Stimulated activated CD8-positive, alpha-beta memory T cell treated with anti-CD3 and anti-CD28 coated beads, Interleukin-15, amount 100 ng/mL, for 24 hours (primary cell): ENCODE measurements at regions not wholly inside any gene's neighbourhood (a gene's known extent, or its start where the extent isn't known, plus 50 kb on each side); places are given as distances from the start of the nearest gene placed in this dataset.

Source experiments
- DNase-seq: peaks from one replicate; pipeline ENCODE4 v3.0.0-alpha.2; 2020; ENCODE audit warnings: low read depth

DNA sequence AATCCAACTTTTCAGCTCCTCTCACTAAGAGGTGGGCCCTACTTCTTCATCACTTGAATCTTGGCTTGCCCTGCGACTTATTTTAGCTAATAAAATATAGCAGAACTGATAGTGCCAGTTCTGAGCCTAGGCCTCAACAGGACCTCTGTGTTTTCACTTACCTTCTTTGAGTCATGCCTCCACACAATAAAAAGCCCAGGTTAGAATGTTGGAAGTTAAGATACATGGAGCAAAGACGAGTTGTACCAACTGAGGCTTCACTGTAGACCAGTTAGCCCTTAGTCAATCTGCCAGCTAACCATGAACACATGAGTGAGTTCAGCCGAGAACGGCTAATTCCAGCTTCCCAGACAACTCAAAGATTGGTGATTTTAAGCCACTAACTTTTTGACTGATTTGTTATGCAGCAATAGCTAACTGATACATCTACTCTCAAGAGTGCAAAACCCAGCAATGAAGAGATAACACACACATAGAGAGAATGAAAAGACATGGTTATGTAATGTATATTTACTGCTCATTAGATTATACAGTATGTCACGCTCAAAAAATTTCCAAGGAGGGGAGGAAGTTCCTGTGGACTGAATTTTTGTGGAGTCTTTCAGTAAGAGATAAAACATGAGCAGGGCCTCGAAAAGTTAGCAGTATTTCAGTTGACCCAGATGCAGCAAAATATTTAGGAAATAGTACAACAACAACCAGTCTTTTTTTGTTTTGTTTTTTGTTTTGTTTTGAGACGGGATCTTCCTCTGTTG, 181.1 kb downstream of the MYCN start:
- DNase-seq, result no peak

- DNase-seq, result no peak
Observed at GRCh38 chr2:16120591-16121180, 180.3 kb downstream of the MYCN start.

DNA sequence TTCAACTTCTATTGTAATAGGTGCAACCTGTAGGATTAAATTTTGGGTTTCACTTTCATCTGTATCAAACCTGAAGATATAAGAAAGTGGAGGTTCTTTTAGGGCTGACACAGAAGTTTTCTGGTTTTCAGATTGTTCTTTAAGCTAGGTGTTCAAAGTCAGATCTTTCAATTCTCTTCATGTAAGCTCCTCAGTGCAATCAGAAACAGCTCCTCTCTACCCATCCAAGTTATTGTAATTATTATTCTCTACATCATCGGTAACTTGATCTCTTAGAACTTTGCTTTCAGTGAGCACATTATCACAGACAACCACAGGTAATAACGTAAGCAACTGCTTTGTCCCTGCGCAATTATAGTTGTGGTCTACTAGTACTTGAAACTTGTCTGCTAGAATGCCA, 179.4 kb downstream of the MYCN start:
- no peak for DNase-seq

GRCh38 chr2:16118611-16119590, 178.6 kb downstream of the MYCN start:
- no peak for DNase-seq

GRCh38 chr2:16117791-16118610, 177.7 kb downstream of the MYCN start:
- no peak for DNase-seq

DNA sequence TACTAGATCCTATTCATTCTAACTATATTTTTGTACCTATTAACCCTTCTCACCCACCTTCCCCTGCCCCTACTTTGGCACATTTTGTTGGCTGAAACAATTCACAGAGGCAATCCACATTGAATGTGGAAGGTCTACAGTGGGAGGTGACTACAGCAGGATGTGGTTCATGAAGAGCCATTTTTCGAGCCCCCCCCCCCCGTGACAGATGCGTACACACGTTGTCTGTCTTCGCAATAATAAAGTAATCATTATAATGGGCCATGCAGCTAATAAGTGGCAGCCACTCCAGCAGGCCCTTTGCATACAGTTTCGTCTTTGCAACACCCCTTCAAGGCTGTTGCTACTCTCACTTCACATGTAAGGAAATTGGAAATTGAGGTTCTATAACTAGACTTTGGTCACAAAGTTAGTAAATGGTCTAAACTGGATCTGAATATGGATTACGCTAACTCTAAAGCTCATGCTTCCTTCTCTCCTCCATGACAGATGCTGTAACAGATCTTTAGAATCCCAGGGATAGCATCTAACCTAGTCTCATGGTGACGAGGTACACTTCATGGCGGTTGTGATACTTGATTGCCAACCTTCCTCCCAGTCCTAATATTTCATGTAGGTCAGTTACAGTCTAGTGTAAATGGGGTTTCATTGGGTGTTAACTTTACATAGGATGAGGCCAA, 176.8 kb downstream of the MYCN start:
- no peak for DNase-seq

DNA sequence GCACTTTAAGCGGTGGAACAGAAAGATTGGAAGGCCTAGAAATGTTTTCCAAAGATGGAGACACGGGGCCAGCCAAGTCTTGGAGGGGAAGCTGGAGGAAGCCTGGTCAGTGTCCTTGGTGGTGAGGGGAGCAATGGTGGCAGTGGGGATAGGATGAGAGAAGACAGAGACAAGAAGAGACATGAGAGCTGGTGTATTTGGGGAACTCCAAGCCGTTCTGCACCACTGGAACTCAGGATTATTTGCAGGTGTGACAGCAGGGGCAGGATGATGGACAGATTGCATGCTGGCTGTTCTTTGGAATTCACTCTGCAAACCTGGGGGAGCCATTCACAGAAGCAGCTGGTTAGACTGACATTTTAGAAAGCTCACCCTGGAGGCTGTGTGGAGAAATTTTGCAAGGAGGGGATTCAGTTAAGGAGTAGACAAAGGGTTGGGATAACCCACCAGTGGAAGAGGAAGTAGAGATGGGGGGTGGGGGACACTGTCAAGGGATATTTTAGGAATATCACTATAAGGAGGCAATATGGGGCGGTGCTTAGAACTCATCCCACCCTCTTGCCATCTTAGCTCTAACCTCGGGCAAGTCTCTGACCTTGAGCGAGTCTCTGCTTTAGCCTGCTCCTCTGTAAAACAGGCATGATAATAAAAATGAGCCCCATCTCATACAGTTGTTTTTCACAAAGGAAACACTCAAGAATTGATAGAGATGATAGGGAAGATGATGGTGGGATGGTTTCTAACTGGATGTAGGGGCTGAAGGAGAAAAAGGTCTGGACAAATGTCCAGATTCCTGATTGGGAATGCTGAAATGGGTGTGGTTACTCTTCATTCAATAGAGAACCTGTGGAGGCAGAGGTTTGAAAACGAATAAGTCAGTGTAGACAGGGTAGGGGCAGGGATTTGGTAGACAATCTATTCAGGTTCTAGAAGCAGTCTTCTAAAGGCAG, 175.8 kb downstream of the MYCN start:
- DNase-seq, result no peak

DNA sequence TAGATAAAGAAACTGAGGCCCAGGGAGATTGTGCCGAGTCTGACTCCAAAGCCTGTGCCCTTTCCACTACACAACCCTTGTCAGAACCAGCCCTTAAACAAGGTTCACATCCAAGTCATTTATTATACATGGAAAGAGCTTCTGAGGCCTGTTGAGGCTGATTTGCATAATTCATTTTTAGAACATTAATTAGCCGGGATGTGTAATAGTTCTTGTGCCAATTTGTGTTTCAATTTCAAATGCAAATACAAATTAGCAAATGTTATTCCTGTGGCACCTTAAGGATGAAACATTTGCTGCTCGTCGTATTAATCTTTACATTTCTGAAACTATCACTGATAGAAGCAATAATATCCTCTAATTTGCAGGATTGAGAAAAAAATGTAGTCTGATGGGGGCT, 174.9 kb downstream of the MYCN start:
- no peak for DNase-seq

DNA sequence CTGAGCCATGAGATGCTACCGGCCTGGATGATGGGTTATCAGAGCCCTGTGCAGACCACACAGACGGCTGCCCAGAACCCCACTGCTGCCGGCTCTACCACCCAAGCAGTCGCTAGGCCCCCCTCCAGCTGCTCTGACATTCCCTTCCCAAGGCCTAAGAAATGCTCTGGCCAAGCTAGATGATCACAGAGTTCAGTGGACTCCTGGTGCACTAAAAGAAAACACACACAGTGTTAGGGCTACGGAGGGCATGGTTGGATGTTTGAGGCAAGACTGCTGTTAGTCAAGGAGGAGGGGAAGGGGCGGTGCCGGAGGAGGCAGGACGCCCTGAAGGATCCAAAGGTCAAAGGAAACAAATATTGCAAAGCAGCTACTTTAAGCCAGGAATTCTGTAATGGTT, 174.5 kb downstream of the MYCN start:
- no peak for DNase-seq

GRCh38 chr2:16114070-16114469, 173.7 kb downstream of the MYCN start:
- DNase-seq, result no peak

GRCh38 chr2:16113568-16113967, 173.2 kb downstream of the MYCN start:
- DNase-seq, result no peak

DNA sequence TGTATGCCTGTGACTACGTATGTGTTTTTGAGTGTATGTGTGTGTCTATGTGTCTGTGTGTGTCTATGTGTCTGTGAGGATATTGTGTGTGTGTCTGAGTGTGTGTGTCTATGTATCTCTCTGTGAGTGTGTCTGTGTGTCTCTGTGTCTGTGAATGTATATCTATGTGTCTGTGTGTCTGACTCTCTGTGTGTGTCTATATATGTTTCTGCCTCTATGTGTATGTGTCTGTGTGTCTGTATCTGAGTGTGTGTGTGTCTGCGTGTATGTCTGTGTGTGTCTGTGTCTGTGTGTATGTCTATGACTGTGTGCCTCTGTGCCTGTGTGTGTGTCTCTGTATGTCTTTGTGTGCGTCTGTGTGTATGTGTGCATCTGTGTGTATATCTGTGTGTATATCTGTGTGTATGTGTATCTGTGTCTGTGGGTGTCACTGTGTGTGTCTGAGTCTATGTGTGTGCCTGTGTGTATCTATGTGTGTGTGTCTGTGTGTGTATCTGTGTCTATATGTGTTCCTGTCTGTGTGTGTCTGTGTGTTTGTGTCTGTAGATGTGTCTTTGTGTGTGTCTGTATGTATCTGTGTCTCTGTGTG, 172.7 kb downstream of the MYCN start:
- no peak for DNase-seq

DNA sequence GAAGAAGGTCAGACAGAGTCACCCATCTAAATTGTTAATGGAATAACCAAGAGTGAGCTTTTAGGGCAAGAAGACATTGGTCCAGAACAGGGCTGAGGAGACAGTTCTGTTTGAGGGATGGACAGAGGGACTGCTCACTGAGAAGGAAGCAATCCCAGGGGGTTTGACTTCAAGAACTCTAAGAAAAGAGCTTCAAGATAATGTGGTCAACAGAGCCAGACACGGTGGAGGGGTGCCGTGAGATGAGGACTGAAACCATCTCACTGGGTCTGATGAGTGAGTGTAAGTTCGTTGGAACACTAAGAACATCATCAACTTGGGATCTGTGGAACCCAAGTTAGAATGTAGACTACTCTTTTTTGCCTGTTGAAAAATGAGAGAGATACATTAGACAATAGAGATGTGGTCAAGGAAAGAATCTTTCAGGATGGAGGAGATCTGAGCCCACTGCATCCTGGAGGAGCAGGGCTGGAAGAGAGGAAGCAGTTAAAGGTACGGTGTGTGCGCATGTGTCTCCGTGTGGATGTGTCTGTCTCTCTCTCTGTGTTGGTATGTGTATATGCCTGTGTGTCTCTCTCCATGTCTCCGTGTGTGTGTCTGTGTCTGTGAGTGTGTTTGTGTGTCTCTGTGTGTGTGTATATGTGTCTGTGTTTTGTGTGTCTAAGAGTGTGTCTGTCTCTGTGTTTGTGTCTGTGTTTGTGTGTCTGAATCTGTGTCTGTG, 172.1 kb downstream of the MYCN start:
- DNase-seq, result no peak

- DNase-seq, result no peak
Observed at GRCh38 chr2:16111838-16112210, 171.5 kb downstream of the MYCN start.

DNA sequence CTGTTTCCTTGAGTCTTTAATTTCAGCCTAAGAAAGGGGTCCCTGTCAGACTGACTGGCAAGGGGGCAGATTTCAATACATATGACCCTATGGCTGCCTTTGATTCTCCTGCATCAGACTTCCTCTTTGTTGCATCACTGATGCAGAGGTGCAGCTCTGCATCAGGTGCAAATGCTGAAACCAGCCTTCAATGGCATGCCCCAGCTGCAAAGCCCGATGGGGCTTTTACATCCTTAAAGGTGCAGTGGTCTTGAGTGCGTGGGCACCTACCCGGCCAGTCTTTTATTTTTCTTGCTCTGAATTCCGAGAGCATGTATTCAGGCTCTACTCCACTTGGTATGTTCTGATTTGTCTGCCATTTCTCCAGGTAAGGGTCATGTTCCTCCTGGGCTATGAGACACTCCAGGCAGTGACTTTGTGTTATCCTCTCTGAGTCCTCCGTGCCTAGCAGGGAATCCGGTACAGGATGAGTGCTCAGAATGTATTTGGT, 169.5 kb downstream of the MYCN start:
- DNase-seq, result no peak

DNA sequence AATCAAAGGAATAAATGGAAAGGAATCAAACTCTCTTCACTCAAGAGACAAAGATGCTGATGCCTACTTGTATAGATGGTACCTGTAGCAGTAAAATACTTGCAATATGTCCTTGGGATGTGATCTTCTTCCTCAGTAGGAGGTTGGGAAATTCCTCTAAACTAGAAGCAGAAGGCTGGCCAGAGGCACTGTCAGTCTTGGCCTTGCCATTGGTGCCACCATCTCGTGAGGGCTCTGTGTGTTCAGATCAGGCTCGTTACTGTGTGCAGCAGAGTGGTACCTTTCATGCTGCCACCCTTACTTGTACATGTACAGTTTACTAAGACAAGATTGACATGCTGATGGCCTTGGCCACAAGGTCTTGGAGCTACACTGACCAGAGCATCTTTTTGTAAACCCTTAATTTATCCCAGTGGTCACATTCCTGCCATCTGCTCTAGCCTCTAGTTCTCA, 169.0 kb downstream of the MYCN start:
- DNase-seq, result no peak

DNA sequence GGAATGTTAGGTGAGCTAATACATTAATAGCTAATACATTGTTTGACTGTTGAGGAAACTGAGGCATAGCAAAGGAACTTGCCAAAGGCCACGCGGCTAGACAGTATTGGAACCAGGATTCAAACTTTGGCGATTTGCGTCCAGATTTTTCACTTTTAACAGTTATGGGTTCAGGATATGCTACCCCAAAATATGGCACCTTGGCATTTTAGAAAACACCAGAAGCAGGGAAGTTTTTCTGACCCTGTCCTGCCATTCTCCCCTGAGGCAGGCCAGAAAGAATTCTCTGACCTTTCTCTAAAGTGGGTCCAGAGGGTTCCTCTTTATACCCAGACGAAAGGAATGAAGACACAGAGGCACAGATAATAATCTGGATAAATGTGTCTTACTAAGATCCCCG, 166.9 kb downstream of the MYCN start:
- DNase-seq, result no peak

- no peak for DNase-seq
Observed at GRCh38 chr2:16106619-16107018, 166.3 kb downstream of the MYCN start.
